ENCODE measurements at regions not wholly inside any gene's neighbourhood (a gene's known extent, or its start where the extent isn't known, plus 50 kb on each side); places are given as distances from the start of the nearest gene placed in this dataset.

GRCh38 chr20:4546786-4547185, 139.5 kb upstream of the PRNP start:
- Histone ChIP-seq H3K36me3 (replicated peaks in 1 of 2; ENCODE audit: control insufficient read depth in 1 of 2, insufficient read depth in 2 of 2, low read length in 1 of 2) (no peaks in the 10 kb centered on the region), H3K4me2 (peak overlapping the region; percentile 43; the same call in 1 of the 2 replicates), H3K4me1 (ENCODE audit: control insufficient read depth in 1 of 2, insufficient read depth in 2 of 2, low read depth in 1 of 2, low read length in 1 of 2) (peaks cover 0 to 25% of the 10 kb centered on the region in 2 experiments; a peak in 2 of 4 replicates), H3K27ac (ENCODE audit: low read depth in 2 of 2, low read length in 1 of 2) (peak overlapping the region in 1 of 2 experiments; percentile 83; a peak in 2 of 4 replicates), H3K79me2 (ENCODE audit: insufficient read depth) (no peaks in the 10 kb centered on the region), H3K4me3 (ENCODE audit: low read depth in 2 of 2, low read length in 1 of 2) (no peak overlapping the region), H2AFZ (ENCODE audit: low read depth) (no peak overlapping the region), H3K9me3 (no peaks in the 10 kb centered on the region), H3F3A (replicated peaks; ENCODE audit: insufficient read depth) (peaks cover 28% of the 10 kb centered on the region), H3K9ac (peak overlapping the region; percentile 14), H4K20me1 (ENCODE audit: insufficient read depth) (no peaks in the 10 kb centered on the region), H3K9me2 (no peaks in the 10 kb centered on the region), H3K27me3 (ENCODE audit: insufficient read depth) (no peaks in the 10 kb centered on the region)
- DNase-seq: no peak
- WGBS (ENCODE audit: low lambda C conversion rate): 1% methylated on average over 2 of the region's 2 CpGs
- CTCF ChIA-PET: no interaction called here
- POLR2A ChIA-PET: no interaction called here
- TF ChIP-seq SMC3 (IDR thresholded peaks at IDR 0.05; ENCODE audit: low read depth, low read length): no peak
- peak; percentile 98 for TF ChIP-seq FOSL2 (IDR thresholded peaks at IDR 0.05; ENCODE audit: borderline replicate concordance, low read depth)
- TF ChIP-seq EP300 (IDR thresholded peaks at IDR 0.05; ENCODE audit: borderline replicate concordance in 1 of 2, low read depth in 1 of 2, low read length in 1 of 2): peak in 1 of 2 experiments; percentile 78; a peak in 2 of 4 replicates
- TF ChIP-seq JUND (IDR thresholded peaks at IDR 0.05): peak; percentile 90
- TF ChIP-seq RFX5 (IDR thresholded peaks at IDR 0.05; ENCODE audit: low read length): no peak
- TF ChIP-seq MAX (IDR thresholded peaks at IDR 0.05; ENCODE audit: low read depth): no peak
- no peak for TF ChIP-seq ZBTB33 (IDR thresholded peaks at IDR 0.05; ENCODE audit: borderline replicate concordance, low read depth)
- no peak for TF ChIP-seq USF2 (IDR thresholded peaks at IDR 0.05; ENCODE audit: borderline replicate concordance, low read depth, low read length)
- TF ChIP-seq REST (IDR thresholded peaks at IDR 0.05; ENCODE audit: low read depth, low read length): no peak
- TF ChIP-seq NRF1 (IDR thresholded peaks at IDR 0.05; ENCODE audit: low read depth, low read length): no peak
- TF ChIP-seq SIN3A (IDR thresholded peaks at IDR 0.05; ENCODE audit: borderline replicate concordance, low read depth, low read length): no peak
- no peak for TF ChIP-seq CTCF (IDR thresholded peaks at IDR 0.05)
- TF ChIP-seq YY1 (IDR thresholded peaks at IDR 0.05; ENCODE audit: low read depth): peak; percentile 42; the same call in 1 of the 2 replicates
- no peak for TF ChIP-seq GATA2 (CRISPR knock-in tag; IDR thresholded peaks at IDR 0.05)
- 0 out of 2 replicates have a peak, but pooled peaks have one; percentile 6 for TF ChIP-seq MEF2A (IDR thresholded peaks at IDR 0.05; ENCODE audit: borderline replicate concordance, low read depth)
- no peak for TF ChIP-seq USF1 (IDR thresholded peaks at IDR 0.05; ENCODE audit: borderline replicate concordance, low read depth)
- no peak for TF ChIP-seq RAD21 (IDR thresholded peaks at IDR 0.05; ENCODE audit: low read length)
- no peak for TF ChIP-seq CHD2 (IDR thresholded peaks at IDR 0.05; ENCODE audit: low read length, partially characterized antibody)
- no peak for TF ChIP-seq GABPA (IDR thresholded peaks at IDR 0.05; ENCODE audit: low read depth)
- peak; percentile 79 for TF ChIP-seq RXRA (IDR thresholded peaks at IDR 0.05; ENCODE audit: borderline replicate concordance, low read depth)
- no peak for TF ChIP-seq MXI1 (IDR thresholded peaks at IDR 0.05; ENCODE audit: low read depth, low read length)
- TF ChIP-seq IRF3 (IDR thresholded peaks at IDR 0.05; ENCODE audit: low read depth, low read length): no peak
- no peak for TF ChIP-seq ELF1 (IDR thresholded peaks at IDR 0.05)
- TF ChIP-seq TAF1 (IDR thresholded peaks at IDR 0.05; ENCODE audit: borderline replicate concordance, low read depth, low read length): no peak

Data from SK-N-SH (cell line).